Spinal cord (tissue), 9 donors: ENCODE measurements at regions not wholly inside any gene's neighbourhood (a gene's known extent, or its start where the extent isn't known, plus 50 kb on each side); places are given as distances from the start of the nearest gene placed in this dataset.
A peak's percentile ranks its signal among the peaks of the same experiment; 100 is the strongest.
"Not testable (repeated sequence)": the region's sequence is repeated elsewhere in the genome, so short reads cannot be mapped to it uniquely, and the experiment has no call there.

Source experiments
- DNase-seq, 6 donors: peaks; one replicate each; pipeline versions ENCODE4 v3.0.0 to v3.0.0-alpha.2; 2013 to 2015; ENCODE audit warnings: low spot score in 6 of 6, low read depth in 4 of 6
- H3K27ac ChIP-seq: one replicate; pipeline ENCODE4 v1.5.1; 2013; ENCODE audit warnings: low read depth, low read length, control low read depth
- H3K27me3 ChIP-seq: one replicate; pipeline ENCODE4 v1.6.1; 2013; ENCODE audit warnings: low read length; ENCODE audit not compliant: control insufficient read depth, insufficient read depth
- H3K36me3 ChIP-seq: one replicate; pipeline ENCODE4 v1.6.1; 2013; ENCODE audit warnings: low read length; ENCODE audit not compliant: control insufficient read depth, insufficient read depth
- H3K4me1 ChIP-seq: one replicate; pipeline ENCODE4 v1.6.1; 2013; ENCODE audit warnings: low read length; ENCODE audit not compliant: control insufficient read depth, insufficient read depth
- H3K4me3 ChIP-seq: one replicate; pipeline ENCODE4 v1.5.1; 2013; ENCODE audit warnings: low read depth, low read length, control low read depth
- H3K9me3 ChIP-seq: one replicate; pipeline ENCODE4 v1.6.1; 2013; ENCODE audit warnings: low read length; ENCODE audit not compliant: control insufficient read depth, insufficient read depth
- WGBS: methylation state at CpG from one replicate; pipeline ENCODE4 v1.1.5; 2013; ENCODE audit warnings: missing lambda C conversion rate; ENCODE audit not compliant: insufficient coverage; 5-methylcytosine and 5-hydroxymethylcytosine counted together
- donor health status: healthy.

DNA sequence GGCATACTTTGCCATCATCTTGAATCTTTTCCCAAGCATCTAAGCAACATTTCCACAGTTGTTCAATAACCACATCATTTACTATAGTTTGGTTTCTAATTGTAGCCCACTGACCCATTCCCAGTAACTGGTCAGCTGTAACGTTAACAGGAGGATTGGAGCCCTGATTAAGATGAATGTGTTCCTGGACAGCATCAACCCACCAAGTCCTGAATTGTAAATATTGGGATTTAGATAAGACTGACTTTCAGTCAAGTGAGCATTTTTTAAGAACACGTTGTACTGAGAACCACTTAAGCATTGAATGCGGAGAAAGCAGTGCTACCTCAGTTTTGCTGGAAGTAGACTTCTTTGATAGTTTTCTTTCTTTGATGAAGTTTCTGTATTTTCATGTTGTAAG, 53.3 kb upstream of the ARL4D start:
- not testable (repeated sequence) for DNase-seq, H3K27me3 ChIP-seq, H3K27ac ChIP-seq, H3K4me1 ChIP-seq, H3K4me3 ChIP-seq, H3K36me3 ChIP-seq
- no CpG with 5 or more reads among the region's 3 CpGs for WGBS
- peaks cover 20% of the 10 kb centered on the region for H3K9me3 ChIP-seq

DNA sequence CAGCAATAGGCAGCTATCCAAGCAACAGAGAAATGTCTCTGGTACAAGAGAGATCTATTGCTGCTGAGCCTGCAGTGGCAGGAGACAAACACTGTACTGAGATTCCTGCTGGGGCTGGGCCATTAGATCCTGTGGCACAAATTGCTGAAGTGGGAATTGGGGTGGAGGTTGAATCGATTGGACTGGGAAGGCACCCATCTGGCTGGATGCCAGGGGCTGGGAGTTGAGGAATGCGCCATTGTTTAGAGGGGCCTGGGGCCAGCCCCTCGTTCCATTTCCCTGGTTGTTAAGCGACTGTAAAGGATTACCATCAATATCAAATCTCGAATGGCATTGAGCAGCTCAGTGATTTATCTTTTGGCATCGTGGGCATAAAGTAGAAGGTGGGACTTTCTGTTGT, 54.1 kb upstream of the ARL4D start:
- 11% methylated on average over 3 of the region's 6 CpGs for WGBS
- DNase-seq, result peak in 1 of 6 donors; percentile 56

GRCh38 chr17:43342589-43342890, 56.3 kb upstream of the ARL4D start:
- DNase-seq, result no peak
- Histone ChIP-seq H3K27ac (no peak overlapping the region), H3K36me3 (no peaks in the 10 kb centered on the region), H3K4me3 (no peak overlapping the region), H3K4me1 (peaks cover 15% of the 10 kb centered on the region), H3K27me3 (no peaks in the 10 kb centered on the region), H3K9me3 (peaks cover 2% of the 10 kb centered on the region)
- 56% methylated on average over 2 of the region's 5 CpGs for WGBS

More for the DNA sequence above, 54.1 kb upstream of the ARL4D start:
- H3K4me3 ChIP-seq, result no peak overlapping the region
- peaks cover 3% of the 10 kb centered on the region for H3K4me1 ChIP-seq
- no peak overlapping the region for H3K27ac ChIP-seq
- H3K36me3 ChIP-seq, result no peaks in the 10 kb centered on the region
- peaks cover 20% of the 10 kb centered on the region for H3K9me3 ChIP-seq
- no peaks in the 10 kb centered on the region for H3K27me3 ChIP-seq

DNA sequence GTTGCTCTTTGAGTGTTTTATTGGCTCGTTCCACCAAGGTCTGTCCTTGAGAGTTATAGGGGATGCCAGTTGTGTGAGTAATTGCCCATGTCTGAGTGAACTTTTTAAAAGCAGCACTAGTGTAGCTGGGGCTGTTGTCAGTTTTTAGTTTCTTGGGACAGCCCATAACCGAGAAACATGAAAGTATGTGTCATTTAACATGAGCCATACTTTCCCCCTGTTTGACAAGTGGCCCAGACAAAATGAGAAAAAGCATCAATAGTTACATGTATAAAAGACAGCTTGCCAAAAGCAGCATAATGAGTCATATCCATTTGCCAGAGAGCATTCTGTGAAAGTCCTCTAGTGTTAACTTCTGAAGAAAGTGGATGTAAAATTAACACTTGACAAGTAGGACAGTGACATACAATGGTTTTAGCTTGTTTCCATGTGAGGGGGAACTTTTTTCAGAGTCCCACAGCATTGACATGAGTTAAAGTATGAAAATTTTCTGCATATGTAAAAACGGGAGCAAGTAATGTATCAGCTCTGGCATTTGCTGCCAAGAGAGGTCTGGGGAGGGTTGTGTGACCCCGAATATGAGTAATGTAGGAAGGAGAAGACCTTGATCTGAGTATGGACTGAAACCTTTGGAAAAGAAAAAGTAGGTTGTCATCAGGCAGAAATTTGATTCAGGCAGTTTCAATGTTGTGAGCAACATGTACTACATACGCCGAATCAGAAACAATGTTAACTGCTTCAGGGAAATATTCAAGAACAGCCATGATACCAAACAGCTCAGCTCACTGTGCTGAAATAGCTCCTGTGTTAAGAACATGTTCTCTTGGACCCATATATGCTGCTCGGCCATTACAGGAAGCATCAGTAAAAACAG, 56.8 kb upstream of the ARL4D start:
- H3K4me3 ChIP-seq, result no peak overlapping the region
- no peak overlapping the region for H3K27ac ChIP-seq
- no peaks in the 10 kb centered on the region for H3K36me3 ChIP-seq
- 43% methylated on average over 4 of the region's 7 CpGs for WGBS
- DNase-seq, result no peak
- no peaks in the 10 kb centered on the region for H3K27me3 ChIP-seq
- H3K9me3 ChIP-seq, result no peaks in the 10 kb centered on the region
- H3K4me1 ChIP-seq, result peaks cover 15% of the 10 kb centered on the region

DNA sequence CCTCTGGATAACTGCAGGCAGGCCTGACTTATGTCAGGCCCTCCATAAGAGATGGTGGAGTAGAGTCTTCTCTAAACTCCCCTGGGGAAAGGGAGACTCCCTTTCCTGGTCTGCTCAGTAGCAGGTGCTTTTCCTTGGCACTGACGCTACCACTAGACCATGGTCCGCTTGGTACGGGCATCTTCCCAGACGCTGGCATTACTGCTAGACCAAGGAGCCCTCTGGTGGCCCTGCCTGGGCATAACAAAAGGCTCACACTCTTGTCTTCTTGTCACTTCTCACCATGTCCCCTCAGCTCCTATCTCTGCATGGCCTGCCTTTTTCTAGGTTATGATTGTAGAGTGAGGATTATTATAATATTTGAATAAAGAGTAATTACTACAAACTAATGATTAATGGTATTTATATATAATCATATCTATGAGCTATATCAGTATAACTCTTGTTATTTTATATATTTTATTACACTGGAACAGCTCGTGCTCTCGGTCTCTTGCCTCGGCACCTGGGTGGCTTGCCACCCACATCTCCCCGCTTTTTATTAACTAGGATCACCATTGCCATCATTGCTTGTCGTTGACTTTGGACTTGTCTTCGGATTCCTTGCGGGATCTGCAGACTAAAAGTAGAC, 59.8 kb upstream of the ARL4D start:
- Histone ChIP-seq H3K27ac (no peak overlapping the region), H3K36me3 (no peaks in the 10 kb centered on the region), H3K27me3 (no peaks in the 10 kb centered on the region), H3K9me3 (no peaks in the 10 kb centered on the region), H3K4me1 (peaks cover 14% of the 10 kb centered on the region), H3K4me3 (no peak overlapping the region)
- WGBS, result 45% methylated on average over 8 of the region's 11 CpGs
- peak in 5 of 6 donors; percentile 31 to 94 (median 71) for DNase-seq

- Histone ChIP-seq H3K27me3 (no peaks in the 10 kb centered on the region), H3K36me3 (no peaks in the 10 kb centered on the region), H3K4me3 (no peak overlapping the region), H3K27ac (no peak overlapping the region), H3K4me1 (peaks cover 19% of the 10 kb centered on the region), H3K9me3 (no peaks in the 10 kb centered on the region)
- WGBS, result 83% methylated on average over 10 of the region's 10 CpGs
- no peak for DNase-seq
Observed at GRCh38 chr17:43337684-43338428, 60.9 kb upstream of the ARL4D start.

DNA sequence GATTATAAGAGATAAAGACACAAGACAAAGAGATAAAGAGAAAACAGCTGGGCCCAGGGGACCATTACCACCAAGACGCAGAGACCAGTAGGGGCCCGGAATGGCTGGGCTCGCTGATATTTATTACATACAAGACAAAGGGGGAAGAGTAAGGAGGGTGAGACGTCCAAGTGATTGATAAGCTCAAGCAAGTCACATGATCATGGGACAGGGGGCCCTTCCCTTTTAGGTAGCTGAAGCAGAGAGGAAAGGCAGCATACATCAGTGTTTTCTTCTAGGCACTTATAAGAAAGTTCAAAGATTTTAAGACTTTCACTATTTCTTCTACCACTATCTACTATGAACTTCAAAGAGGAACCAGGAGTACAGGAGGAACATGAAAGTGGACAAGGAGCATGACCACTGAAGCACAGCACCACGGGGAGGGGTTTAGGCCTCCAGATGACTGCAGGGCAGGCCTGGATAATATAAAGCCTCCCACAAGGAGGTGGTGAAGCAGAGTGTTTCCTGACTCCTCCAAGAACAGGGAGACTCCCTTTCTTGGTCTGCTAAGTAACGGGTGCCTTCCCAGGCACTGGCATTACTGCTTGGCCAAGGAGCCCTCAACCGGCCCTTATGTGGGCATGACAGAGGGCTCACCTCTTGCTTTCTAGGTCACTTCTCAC, 63.9 kb upstream of the ARL4D start:
- no peaks in the 10 kb centered on the region for H3K36me3 ChIP-seq
- WGBS, result 53% methylated on average over 3 of the region's 7 CpGs
- no peaks in the 10 kb centered on the region for H3K27me3 ChIP-seq
- peaks cover 19% of the 10 kb centered on the region for H3K4me1 ChIP-seq
- no peak for DNase-seq
- no peak overlapping the region for H3K27ac ChIP-seq
- H3K9me3 ChIP-seq, result no peaks in the 10 kb centered on the region
- H3K4me3 ChIP-seq, result no peak overlapping the region

DNA sequence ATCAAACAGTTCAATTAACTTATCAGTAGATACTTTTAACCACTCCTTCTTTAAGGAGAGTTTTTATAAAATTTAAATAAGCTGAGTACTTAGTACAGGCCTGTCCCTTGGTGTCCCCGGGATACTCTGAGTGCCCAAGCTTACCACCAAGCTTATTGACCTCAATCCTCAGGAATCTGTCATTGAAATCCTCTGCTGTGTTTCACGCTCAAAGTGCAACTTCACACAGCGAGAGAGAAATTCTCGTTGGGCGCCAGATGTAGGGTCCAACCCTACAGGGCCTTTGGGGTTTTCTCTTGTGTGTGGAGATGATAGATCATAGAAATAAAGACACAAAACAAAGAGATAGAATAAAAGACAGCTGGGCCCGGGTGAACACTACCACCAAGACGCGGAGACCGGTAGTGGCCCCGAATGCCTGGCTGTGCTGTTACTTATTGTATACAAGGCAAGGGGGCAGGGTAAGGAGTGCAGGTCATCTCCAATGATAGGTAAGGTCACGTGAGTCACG, 65.3 kb upstream of the ARL4D start:
- 67% methylated on average over 8 of the region's 12 CpGs for WGBS
- Histone ChIP-seq H3K9me3 (no peaks in the 10 kb centered on the region), H3K4me3 (no peak overlapping the region), H3K36me3 (no peaks in the 10 kb centered on the region), H3K27ac (no peak overlapping the region), H3K4me1 (peaks cover 11% of the 10 kb centered on the region), H3K27me3 (no peaks in the 10 kb centered on the region)
- DNase-seq, result no peak

DNA sequence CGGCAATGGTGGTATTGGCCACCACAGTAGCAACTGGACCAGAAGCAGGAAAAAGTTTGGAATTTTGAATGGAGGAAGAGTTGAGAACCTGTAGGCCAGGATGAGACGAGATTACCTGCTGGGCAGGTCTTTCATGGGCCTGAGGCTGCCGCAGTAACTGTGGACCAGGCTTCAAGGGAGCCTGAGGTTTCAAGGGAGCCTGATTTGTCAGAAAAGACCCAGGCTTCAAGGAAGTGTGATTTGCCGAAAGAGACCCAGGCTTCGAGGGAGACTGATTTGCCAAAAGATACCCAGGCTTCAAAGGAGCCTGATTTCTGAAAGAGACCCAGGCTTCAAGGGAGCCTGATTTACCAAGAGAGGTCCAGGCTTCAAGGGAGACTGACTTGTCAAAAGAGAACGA, 66.6 kb upstream of the ARL4D start:
- Histone ChIP-seq H3K36me3 (no peaks in the 10 kb centered on the region), H3K4me1 (peaks cover 8% of the 10 kb centered on the region), H3K27me3 (no peaks in the 10 kb centered on the region), H3K27ac (no peak overlapping the region), H3K9me3 (no peaks in the 10 kb centered on the region), H3K4me3 (no peak overlapping the region)
- WGBS, result 86% methylated on average over 6 of the region's 6 CpGs
- no peak for DNase-seq
